H9 (cell line): ENCODE measurements at regions not wholly inside any gene's neighbourhood (a gene's known extent, or its start where the extent isn't known, plus 50 kb on each side); places are given as distances from the start of the nearest gene placed in this dataset.

Source experiments
- DNase-seq: peaks from one replicate; pipeline ENCODE4 v3.0.0-alpha.2; 2017
- H2AFZ ChIP-seq: one replicate; pipeline ENCODE4 v1.6.1; 2013; ENCODE audit warnings: mild to moderate bottlenecking, low read length, control low read depth, moderate library complexity
- H2AK5ac ChIP-seq: 2 replicates; pipeline ENCODE4 v1.6.1; 2013; ENCODE audit warnings: low read length, control low read depth, mixed read lengths; ENCODE audit not compliant: insufficient read length
- H2BK120ac ChIP-seq: one replicate; pipeline ENCODE4 v1.6.1; 2013; ENCODE audit warnings: low read depth, mild to moderate bottlenecking, low read length, control low read depth, inconsistent platforms; ENCODE audit not compliant: poor library complexity, severe bottlenecking
- H2BK12ac ChIP-seq: 2 replicates; pipeline ENCODE4 v1.6.1; 2013; ENCODE audit warnings: low read length, control low read depth, mixed read lengths, low read depth; ENCODE audit not compliant: insufficient read length
- H2BK15ac ChIP-seq: 2 replicates; pipeline ENCODE4 v1.6.1; 2013; ENCODE audit warnings: low read depth, low read length, control low read depth
- H2BK20ac ChIP-seq: one replicate; pipeline ENCODE4 v1.6.1; 2013; ENCODE audit warnings: low read depth, mild to moderate bottlenecking, low read length, control low read depth, inconsistent platforms; ENCODE audit not compliant: poor library complexity, severe bottlenecking
- H2BK5ac ChIP-seq: 2 replicates; pipeline ENCODE4 v1.6.1; 2013; ENCODE audit warnings: low read length, control low read depth, mixed read lengths; ENCODE audit not compliant: insufficient read length
- H3K14ac ChIP-seq: 2 replicates; pipeline ENCODE4 v1.6.1; 2013; ENCODE audit warnings: low read length, control low read depth; ENCODE audit not compliant: insufficient read depth
- H3K18ac ChIP-seq: 2 replicates; pipeline ENCODE4 v1.6.1; 2013; ENCODE audit warnings: low read depth, mild to moderate bottlenecking, mixed read lengths, low read length, control low read depth; ENCODE audit not compliant: insufficient read length
- H3K23ac ChIP-seq: 2 replicates; pipeline ENCODE4 v1.6.1; 2013; ENCODE audit warnings: low read length, control low read depth, mixed read lengths, low read depth; ENCODE audit not compliant: insufficient read length
- H3K23me2 ChIP-seq: 2 replicates; pipeline ENCODE4 v1.6.1; 2013; ENCODE audit warnings: low read depth, mild to moderate bottlenecking, mixed read lengths, low read length, control low read depth; ENCODE audit not compliant: insufficient read length, poor library complexity, severe bottlenecking
- H3K27ac ChIP-seq: 2 replicates; pipeline ENCODE4 v1.5.1; 2013; ENCODE audit warnings: low read length, control low read depth, mixed read lengths, low read depth; ENCODE audit not compliant: insufficient read length
- H3K27me3 ChIP-seq: 2 replicates; pipeline ENCODE4 v1.6.1; 2013; ENCODE audit warnings: low read length, control low read depth, inconsistent platforms; ENCODE audit not compliant: insufficient read depth
- H3K4ac ChIP-seq: 2 replicates; pipeline ENCODE4 v1.6.1; 2013; ENCODE audit warnings: low read depth, mild to moderate bottlenecking, control low read depth, inconsistent platforms, low read length, moderate library complexity
- H3K4me1 ChIP-seq: 2 replicates; pipeline ENCODE4 v1.6.1; 2013; ENCODE audit warnings: low read length, control low read depth, inconsistent platforms; ENCODE audit not compliant: insufficient read depth
- H3K4me2 ChIP-seq: 2 replicates; pipeline ENCODE4 v1.6.1; 2013; ENCODE audit warnings: low read length, control low read depth, mixed read lengths; ENCODE audit not compliant: insufficient read length, insufficient read depth
- H3K56ac ChIP-seq: 2 replicates; pipeline ENCODE4 v1.6.1; 2013; ENCODE audit warnings: low read depth, mild to moderate bottlenecking, mixed read lengths, low read length, control low read depth; ENCODE audit not compliant: insufficient read length
- H3K79me1 ChIP-seq: 2 replicates; pipeline ENCODE4 v1.6.1; 2013; ENCODE audit warnings: low read depth, mild to moderate bottlenecking, moderate library complexity, low read length, control low read depth, inconsistent platforms; ENCODE audit not compliant: insufficient read depth, poor library complexity, severe bottlenecking
- H3K79me2 ChIP-seq: 2 replicates; pipeline ENCODE4 v1.6.1; 2013; ENCODE audit warnings: low read length, control low read depth, inconsistent platforms; ENCODE audit not compliant: insufficient read depth
- H3K9ac ChIP-seq: 2 replicates; pipeline ENCODE4 v1.6.1; 2013; ENCODE audit warnings: low read length, control low read depth, mixed read lengths; ENCODE audit not compliant: insufficient read length; ENCODE audit errors: extremely low read depth
- H3K9me3 ChIP-seq: one replicate; pipeline ENCODE4 v1.6.1; 2013; ENCODE audit warnings: low read depth, low read length, inconsistent platforms; ENCODE audit not compliant: control insufficient read depth
- H3T11ph ChIP-seq: one replicate; pipeline ENCODE4 v1.6.1; 2013; ENCODE audit warnings: mild to moderate bottlenecking, low read length, control low read depth, inconsistent platforms
- H4K20me1 ChIP-seq: one replicate; pipeline ENCODE4 v1.6.1; 2013; ENCODE audit not compliant: control insufficient read depth, insufficient read length, insufficient read depth
- H4K5ac ChIP-seq: 2 replicates; pipeline ENCODE4 v1.6.1; 2013; ENCODE audit warnings: low read depth, mild to moderate bottlenecking, mixed read lengths, low read length, control low read depth; ENCODE audit not compliant: insufficient read length
- H4K8ac ChIP-seq: replicated peaks from 2 replicates; pipeline ENCODE4 v1.6.1; 2013; ENCODE audit warnings: low read length, control low read depth, mixed read lengths, low read depth; ENCODE audit not compliant: insufficient read length
- H4K91ac ChIP-seq: 2 replicates; pipeline ENCODE4 v1.6.1; 2013; ENCODE audit warnings: low read depth, mild to moderate bottlenecking, moderate library complexity, mixed read lengths, low read length, control low read depth; ENCODE audit not compliant: insufficient read length
- H3K27ac Mint-ChIP-seq, 3 experiments: 2 replicates in 2 of 3; 3 replicates in 1 of 3; pipeline ENCODE4 v1.8.0; 2020 to 2021; ENCODE audit warnings: mixed read lengths in 3 of 3, mild to moderate bottlenecking in 1 of 3, moderate library complexity in 1 of 3
- H3K27me3 Mint-ChIP-seq: 2 replicates; pipeline ENCODE4 v1.8.0; 2021; ENCODE audit warnings: low read depth, mild to moderate bottlenecking, moderate library complexity, mixed read lengths
- H3K36me3 Mint-ChIP-seq, 3 experiments: 2 replicates in 2 of 3; 3 replicates in 1 of 3; pipeline ENCODE4 v1.8.0; 2020 to 2021; ENCODE audit warnings: low read depth in 3 of 3, mixed read lengths in 3 of 3; ENCODE audit not compliant: insufficient read depth in 1 of 3
- H3K4me1 Mint-ChIP-seq, 2 experiments: 2 replicates each; pipeline ENCODE4 v1.8.0; 2020; ENCODE audit warnings: mixed read lengths in 2 of 2
- H3K4me3 Mint-ChIP-seq, 2 experiments: 2 replicates in 1 of 2; 3 replicates in 1 of 2; pipeline ENCODE4 v1.8.0; 2020 to 2021; ENCODE audit warnings: mild to moderate bottlenecking in 2 of 2, mixed read lengths in 2 of 2, moderate library complexity in 1 of 2
- H3K9me3 Mint-ChIP-seq, 2 experiments: 2 replicates in 1 of 2; 3 replicates in 1 of 2; pipeline ENCODE4 v1.8.0; 2020; ENCODE audit warnings: mild to moderate bottlenecking in 2 of 2, mixed read lengths in 2 of 2, moderate library complexity in 1 of 2
- WGBS: extraction: QIAGEN DNeasy Blood & Tissue Kit; methylation state at CpG from one replicate; pipeline ENCODE4 v1.1.7; 2013; ENCODE audit warnings: missing lambda C conversion rate, low lambda C conversion rate, mixed read lengths; ENCODE audit not compliant: insufficient read length; ENCODE audit errors: extremely low coverage; 5-methylcytosine and 5-hydroxymethylcytosine counted together
- TF ChIP-seq, protein P1 (sequence below): fragments of 200-600 bp; sonication (generic); conservative IDR thresholded peaks from 3 replicates; pipeline ENCODE4 v1.8.0; 2021; ENCODE audit warnings: antibody characterized with exemption, mild to moderate bottlenecking

DNA sequence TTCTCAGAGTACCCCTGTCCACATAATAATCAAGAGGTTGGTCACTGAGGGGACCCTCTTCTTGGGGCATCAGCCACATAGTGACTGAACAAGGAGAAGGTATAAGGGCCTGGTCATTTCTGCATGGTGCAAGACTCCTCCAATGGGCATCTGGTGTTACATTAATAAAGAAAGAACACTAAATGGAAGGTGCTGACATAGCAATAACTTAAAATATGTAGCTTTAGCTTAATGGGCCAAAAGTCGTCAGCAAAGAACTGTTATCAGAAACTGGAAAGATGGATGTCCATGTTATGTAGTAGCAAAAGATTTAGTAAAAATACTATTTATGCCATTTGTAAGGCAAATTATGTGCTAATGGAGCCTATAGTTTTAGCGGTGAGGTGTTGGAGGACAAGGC is 916.5 kb upstream of the SOX11 start:
- Histone ChIP-seq H3K56ac (no peak overlapping the region), H4K8ac (no peak overlapping the region), H3K4me2 (no peak overlapping the region), H4K91ac (no peak overlapping the region), H3K79me2 (no peaks in the 10 kb centered on the region), H3K23ac (no peak overlapping the region), H3K23me2 (no peaks in the 10 kb centered on the region), H3K4me1 (no peaks in the 10 kb centered on the region), H2BK120ac (no peak overlapping the region), H2BK5ac (no peak overlapping the region), H4K5ac (no peak overlapping the region), H2BK20ac (no peak overlapping the region), H3K9ac (no peak overlapping the region), H3K27ac (no peak overlapping the region), H2AFZ (no peak overlapping the region), H3K4ac (no peak overlapping the region), H3T11ph (no peak overlapping the region), H3K27me3 (no peaks in the 10 kb centered on the region), H2BK15ac (no peak overlapping the region), H4K20me1 (no peaks in the 10 kb centered on the region), H3K14ac (no peak overlapping the region), H2BK12ac (no peak overlapping the region), H3K9me3 (no peaks in the 10 kb centered on the region), H3K79me1 (no peaks in the 10 kb centered on the region), H3K18ac (no peak overlapping the region), H2AK5ac (no peak overlapping the region)
- DNase-seq: no peak
- H3K27ac Mint-ChIP-seq: no peak overlapping the region
- peaks cover 3 to 6% of the 10 kb centered on the region in 2 experiments; a peak in 4 of 5 replicates for H3K9me3 Mint-ChIP-seq
- TF ChIP-seq, protein P1, sequence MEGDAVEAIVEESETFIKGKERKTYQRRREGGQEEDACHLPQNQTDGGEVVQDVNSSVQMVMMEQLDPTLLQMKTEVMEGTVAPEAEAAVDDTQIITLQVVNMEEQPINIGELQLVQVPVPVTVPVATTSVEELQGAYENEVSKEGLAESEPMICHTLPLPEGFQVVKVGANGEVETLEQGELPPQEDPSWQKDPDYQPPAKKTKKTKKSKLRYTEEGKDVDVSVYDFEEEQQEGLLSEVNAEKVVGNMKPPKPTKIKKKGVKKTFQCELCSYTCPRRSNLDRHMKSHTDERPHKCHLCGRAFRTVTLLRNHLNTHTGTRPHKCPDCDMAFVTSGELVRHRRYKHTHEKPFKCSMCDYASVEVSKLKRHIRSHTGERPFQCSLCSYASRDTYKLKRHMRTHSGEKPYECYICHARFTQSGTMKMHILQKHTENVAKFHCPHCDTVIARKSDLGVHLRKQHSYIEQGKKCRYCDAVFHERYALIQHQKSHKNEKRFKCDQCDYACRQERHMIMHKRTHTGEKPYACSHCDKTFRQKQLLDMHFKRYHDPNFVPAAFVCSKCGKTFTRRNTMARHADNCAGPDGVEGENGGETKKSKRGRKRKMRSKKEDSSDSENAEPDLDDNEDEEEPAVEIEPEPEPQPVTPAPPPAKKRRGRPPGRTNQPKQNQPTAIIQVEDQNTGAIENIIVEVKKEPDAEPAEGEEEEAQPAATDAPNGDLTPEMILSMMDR: no peak
- WGBS: no CpG with 5 or more reads among the region's 2 CpGs
- no peak overlapping the region for H3K4me3 Mint-ChIP-seq
- H3K36me3 Mint-ChIP-seq: peaks cover 0 to 5% (median 0%) of the 10 kb centered on the region in 3 experiments; a peak in 2 of 7 replicates
- no peaks in the 10 kb centered on the region for H3K4me1 Mint-ChIP-seq
- H3K27me3 Mint-ChIP-seq: no peaks in the 10 kb centered on the region
